Activated T-cell treated with anti-CD3 and anti-CD28 coated beads for 48 hours (primary cell): ENCODE measurements at regions not wholly inside any gene's neighbourhood (a gene's known extent, or its start where the extent isn't known, plus 50 kb on each side); places are given as distances from the start of the nearest gene placed in this dataset.
"Not testable (repeated sequence)": the region's sequence is repeated elsewhere in the genome, so short reads cannot be mapped to it uniquely, and the experiment has no call there.

Experiments used
- DNase-seq: peaks from one replicate; pipeline ENCODE4 v3.0.0-alpha.2; 2020; ENCODE audit warnings: low read depth

DNA sequence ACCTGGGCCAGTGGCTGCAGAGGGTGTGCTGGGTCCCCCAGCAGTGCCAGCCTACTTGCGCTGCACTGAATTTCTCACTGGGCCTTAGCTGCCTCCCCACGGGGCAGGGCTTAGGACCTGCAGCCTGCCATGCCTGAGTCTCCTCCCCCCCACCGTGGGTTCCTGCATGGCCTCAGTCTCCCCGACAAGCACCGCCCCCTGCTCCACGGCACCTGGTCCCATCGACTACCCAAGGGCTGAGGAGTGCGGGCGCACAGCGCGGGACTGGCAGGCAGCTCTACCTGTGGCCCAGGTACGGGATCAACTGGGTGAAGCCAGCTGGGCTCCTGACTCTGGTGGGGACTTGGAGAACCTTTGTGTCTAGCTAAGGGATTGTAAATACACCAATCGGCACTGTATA lies 1143.6 kb downstream of the OTOL1 start:
- not testable (repeated sequence) for DNase-seq

DNA sequence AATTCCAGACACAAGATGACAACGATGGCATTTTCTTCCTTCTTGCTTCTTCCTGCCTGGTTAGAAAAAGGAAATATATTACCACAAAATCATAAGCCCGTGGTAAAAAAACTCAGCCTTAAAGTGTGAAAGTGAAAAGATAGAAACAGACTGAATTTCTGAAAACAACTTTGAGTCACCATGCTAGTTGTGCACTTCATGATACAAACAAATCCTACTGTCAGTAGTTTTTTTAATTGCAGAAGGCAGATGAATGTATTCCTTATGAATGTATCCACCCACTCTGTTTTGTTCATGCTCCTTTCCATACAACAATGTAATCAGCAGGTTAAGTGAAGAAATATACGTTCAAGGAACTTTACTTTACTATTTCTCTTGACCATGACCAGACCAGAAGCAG lies 1144.7 kb downstream of the OTOL1 start:
- no peak for DNase-seq

DNA sequence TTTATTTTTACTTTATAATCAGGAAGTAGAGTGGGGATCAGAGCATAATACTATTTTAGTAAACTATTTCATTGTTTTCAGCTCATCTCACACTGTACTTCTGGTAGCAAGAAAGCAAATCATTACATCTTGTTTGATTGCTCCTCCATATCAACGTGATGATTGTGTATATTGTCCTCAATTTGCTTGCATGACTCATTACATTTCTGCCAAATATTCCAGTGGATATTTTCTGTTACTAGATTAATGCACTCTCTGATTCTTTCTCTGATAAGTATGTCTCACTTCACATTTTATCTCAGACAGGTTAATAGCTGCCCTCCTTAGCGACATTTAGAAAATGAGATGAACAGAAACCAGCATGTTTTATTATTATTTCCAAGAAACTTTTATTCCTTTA lies 1145.3 kb downstream of the OTOL1 start:
- no peak for DNase-seq

DNA sequence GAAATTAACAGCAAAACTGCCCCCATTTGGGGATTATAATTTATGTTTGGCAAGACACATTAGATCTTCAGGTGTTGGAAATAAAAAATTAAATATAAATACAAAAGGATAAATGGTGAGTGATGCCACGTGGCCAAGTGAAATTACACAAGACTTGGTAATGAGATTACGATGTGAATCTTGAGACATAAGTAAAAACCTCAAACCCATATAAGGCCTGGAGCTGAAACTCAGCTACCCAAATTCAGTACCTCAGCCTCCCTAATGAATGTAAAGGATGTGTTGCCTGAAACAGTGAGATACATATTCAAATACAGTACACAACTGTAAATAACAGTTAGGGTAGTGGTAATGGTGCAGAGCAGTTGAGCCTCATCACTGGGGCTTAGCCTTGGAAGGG lies 1146.6 kb downstream of the OTOL1 start:
- no peak for DNase-seq

DNA sequence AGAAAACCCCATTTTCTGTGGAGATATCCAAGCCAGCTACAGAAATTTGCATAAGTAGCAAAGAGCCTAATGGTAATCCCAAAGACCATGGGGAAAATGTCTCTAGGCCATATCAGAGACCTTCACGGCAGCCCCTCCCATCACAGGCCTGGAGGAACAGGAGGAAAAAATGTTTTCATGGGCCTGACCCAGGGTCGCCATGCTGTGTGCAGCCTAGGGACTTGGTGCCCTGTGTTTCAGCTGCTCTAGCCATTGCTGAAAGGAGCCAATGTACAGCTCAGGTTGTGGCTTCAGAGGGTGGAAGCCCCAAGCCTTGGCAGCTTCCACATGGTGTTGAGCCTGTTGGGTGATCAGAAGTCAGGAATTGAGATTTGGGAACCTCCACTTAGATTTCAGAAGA lies 1150.7 kb downstream of the OTOL1 start:
- no peak for DNase-seq

DNA sequence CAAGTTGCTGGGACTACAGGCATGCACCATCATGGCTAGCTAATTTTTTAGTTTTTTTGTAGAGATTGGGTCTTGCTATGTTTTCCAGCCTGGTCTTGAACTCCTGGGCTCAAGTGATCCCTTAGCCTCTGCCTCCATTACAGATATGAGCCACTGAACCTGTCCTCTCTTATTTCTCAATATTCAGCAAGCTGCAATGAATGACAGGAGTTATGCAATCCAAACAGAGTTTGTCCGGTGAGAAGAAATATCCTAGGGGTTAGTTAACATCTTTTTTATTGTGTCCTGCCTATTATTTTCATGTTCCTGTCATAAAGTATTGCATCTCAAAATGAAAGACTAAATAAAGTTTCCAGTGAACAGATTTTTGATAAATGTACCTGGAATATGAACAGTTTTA lies 1161.4 kb downstream of the OTOL1 start:
- no peak for DNase-seq

DNA sequence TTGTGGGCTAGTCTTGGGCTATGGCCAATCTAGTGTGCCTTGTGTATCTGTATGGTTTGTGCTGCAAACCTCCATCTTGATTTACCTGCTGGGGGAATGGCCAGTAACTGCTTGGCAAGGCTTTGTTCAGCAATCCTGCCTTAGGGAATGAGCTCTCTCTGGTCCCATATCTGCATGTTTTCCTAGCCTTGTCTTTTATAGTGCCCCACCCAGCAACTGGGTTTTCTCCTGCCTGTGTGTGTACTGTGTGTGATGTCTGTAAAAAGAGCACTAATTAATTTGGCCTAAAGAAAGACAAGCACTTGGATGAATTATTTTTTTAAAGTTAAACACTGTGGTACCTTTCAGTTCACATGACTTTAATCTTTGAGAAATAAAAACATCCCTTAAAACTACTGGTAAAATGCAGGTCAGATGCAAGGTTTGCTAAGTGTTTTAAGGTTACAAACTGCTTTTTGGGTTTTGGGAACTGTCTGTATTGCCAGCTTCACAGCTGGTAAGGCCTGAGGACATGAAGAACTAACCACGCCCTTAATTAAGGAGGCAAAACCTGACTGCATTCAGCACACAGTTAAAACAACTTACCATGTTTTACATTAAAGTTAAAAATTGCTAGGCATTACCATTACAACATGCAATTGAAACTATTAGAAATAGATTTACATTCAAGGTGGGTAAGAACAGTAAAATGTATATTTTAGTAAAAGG lies 1169.2 kb downstream of the OTOL1 start:
- no peak for DNase-seq

DNA sequence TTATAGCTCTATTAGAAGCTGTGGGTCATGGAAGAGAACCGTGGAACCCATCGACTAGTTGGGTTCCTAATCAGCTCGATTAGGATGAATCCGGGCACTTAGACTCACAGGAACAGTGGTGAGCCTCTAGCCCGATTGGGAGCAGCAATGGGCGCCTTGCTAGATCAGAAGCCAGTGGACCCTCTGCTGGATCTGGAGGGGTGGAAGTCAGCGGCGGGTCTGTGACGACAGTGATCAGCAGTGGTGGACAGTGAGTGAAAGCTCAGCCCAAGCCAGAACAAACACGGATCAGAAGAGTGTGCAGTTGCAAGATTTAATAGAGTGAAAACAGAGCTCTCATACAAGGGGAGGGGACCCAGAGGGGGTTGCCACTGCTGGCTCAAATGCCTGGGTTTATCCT lies 1170.2 kb downstream of the OTOL1 start:
- no peak for DNase-seq

DNA sequence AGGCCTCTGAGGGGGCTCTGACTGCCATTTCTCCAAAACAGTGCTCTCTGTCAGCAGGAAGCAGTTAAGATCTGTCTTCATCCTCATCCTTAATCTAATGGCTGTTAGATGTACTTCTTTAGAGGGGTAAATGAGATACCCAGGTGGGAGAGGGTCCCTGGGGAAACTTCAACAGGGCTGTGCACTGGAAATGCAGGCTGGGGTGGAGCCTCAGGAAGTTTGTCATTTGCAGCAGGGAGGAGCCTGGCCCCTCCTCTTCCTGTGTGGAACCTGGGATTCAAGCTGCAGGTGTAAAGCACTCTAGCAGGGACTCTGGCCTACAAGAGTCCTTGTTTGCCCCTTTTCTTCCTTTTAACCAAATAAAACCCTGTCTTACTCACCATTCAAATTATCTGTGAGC lies 1173.6 kb downstream of the OTOL1 start:
- no peak for DNase-seq

DNA sequence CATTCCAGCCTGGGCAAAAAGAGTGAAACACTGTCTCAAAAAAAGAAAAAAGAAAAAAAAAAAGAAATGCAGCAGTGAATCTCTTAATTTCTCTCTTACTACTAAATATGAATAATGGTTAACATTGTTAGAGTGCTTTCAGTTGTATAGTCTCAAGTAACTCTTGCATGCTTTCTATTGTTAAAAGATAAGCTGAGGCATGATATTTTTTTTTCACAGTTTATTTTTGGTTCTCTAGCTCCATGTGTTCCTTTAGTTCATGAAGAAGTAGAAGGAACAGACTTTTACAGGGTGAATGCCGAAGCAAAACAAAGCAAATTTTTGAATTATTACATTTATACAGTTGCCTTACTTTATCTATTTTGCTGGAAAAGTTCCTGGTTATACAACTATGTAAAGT lies 1180.9 kb downstream of the OTOL1 start:
- no peak for DNase-seq

DNA sequence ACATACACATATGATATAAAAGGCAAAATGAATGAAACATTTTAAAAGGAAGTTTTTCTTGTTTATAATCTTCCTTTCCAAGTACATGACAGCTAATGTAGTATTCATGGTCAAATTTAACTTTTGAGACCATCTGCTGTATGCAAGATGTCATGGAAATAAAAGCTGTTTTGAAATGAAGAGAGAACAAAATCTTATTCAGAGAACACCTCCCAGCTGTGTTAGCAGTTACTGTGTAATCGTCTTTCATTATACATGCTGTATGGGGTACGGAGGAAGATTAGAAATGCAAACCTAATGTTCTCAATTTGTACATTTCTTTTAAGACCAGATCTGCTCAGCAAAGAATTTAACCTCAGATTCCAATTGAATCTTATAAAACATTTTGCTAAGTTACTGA lies 1182.3 kb downstream of the OTOL1 start:
- DNase-seq: no peak

DNA sequence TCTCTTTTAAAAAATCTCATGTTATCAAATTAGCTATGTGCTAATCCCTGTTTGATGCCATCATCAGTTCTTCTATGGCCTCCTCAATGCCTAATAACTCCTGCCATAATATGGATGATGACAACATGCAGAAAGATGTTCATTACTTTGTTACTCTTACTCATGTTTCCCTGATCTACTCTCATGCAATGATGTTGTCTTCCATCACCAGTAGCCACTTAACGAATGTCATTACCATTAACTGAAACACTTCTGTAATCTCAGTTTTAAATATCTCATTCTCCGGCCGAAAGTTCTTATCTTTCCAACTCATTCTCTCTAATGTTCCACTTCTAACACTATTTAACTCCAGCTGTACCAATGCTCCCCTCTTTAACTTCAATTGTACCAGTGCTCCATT lies 1187.7 kb downstream of the OTOL1 start:
- DNase-seq: no peak

DNA sequence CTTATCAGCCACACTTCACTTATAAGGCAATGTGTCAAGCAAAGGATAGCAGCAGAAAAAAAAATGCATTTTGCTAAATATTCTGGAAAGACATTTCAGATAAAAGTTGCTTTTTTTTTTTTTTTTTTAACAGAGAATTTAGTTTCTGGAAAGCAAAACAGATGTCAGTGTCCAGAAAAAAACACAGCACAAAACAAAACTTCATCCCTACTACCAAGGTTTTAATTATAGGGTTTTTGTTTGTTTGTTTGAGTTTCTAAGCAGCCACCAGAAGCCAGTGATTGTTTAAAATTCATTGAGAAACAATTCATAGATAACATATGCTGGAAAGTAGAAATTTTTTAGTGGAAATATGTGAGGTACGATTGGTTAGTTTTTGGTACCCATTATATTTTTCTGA lies 1202.7 kb downstream of the OTOL1 start:
- DNase-seq: no peak

DNA sequence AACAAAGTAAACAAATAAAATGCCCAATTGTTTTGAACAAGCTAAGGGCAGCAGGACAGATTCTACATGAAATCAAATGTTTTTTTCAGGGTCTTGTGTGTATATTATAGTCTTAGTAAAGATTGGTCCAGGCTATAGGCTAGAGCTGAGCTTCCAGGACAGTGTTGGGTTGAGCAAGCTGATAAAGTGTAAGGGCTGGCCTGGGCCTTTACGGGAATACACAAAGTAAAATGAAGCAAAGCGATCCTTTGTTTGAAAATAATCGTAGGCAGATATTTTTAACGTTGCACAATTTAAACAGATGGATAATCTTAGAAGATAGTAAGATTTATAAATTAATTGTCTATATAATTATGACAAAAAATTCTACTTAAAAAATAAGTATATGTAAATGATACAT lies 1204.6 kb downstream of the OTOL1 start:
- no peak for DNase-seq

DNA sequence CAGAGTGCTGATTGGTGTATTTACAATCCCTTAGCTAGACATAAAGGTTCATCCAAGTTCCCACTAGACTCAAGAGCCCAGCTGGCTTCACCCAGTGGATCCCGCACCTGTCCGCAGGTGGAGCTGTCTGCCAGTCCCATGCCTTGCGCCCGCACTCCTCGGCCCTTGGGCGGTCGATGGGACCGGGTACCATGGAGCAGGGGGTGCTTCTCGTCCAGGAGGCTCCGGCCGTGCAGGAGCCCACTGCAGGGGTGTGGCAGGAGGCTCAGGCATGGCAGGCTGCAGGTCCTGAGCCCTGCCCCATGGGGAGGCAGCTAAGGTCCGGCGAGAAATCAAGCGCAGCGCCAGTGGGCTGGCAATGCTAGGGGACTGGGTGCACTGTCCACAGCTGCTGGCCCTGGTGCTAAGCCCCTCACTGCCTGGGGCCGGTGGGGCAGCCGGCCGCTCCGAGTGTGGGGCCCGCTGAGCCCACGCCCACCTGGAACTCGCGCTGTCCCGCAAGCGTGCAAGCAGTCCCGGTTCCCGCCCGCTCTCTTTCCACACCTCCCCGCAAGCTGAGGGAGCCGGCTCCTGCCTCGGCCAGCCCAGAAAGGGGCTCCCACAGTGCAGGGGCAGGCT lies 1206.3 kb downstream of the OTOL1 start:
- no peak for DNase-seq

DNA sequence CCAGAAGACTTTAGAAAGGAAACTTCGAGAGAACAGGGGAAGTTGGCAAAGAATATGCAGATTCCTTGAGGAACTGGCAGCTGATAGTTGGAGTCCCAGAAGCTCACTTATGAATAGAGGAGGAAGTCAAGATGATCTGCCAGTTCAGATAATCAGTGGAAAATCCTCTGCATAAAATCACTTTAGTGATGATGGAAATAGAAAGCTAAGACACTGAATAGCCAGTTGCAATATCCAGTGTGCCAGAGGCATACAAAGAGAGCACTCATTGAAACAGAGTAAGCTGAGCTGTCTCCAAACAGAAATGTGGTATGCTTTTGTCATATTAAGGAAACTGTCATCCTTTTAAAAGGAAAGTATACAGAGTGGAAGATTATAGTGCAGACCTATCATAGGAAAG lies 1207.6 kb downstream of the OTOL1 start:
- DNase-seq: no peak

DNA sequence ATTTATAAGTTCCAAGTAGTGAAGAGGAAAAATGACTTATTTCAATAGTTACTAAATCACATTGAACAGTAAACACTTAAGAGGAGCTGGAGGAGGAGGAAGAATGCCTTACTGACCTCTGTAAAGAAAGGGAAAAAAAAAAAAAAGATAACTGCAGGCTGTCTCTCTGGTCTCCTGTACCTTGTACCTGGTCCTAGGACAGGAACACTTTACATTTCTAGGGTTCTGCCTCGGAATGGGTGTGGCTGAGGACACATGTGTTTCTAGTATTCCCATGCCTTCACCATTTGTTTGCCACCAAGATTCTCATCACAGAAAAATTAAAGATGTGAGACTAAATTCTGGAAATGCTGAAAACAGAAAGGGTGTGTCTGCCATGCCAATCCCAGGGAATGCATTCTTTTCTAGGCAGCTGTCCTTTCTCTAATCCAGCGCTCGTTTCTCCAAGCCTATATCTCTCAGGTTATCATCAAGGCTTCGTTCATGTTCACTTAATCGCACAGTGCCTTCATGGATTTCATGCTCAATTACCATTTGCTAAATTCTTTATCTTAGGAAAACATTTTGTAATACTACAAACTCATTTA lies 1208.3 kb downstream of the OTOL1 start:
- DNase-seq: no peak

DNA sequence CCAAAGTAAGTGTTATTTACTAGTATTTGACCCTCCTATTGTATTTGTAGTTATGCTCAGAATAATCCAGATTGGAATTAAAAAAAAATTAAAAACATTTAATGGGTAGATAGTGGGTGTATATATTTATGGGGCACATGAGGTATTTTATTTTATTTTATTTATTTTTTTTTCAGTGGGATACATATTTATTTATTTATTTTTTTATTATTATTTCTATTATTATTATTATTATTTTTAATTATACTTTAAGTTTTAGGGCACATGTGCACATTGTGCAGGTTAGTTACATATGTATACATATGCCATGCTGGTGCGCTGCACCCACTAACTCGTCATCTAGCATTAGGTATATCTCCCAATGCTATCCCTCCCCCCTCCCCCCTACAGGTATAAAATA lies 1211.8 kb downstream of the OTOL1 start:
- DNase-seq: not testable (repeated sequence)

DNA sequence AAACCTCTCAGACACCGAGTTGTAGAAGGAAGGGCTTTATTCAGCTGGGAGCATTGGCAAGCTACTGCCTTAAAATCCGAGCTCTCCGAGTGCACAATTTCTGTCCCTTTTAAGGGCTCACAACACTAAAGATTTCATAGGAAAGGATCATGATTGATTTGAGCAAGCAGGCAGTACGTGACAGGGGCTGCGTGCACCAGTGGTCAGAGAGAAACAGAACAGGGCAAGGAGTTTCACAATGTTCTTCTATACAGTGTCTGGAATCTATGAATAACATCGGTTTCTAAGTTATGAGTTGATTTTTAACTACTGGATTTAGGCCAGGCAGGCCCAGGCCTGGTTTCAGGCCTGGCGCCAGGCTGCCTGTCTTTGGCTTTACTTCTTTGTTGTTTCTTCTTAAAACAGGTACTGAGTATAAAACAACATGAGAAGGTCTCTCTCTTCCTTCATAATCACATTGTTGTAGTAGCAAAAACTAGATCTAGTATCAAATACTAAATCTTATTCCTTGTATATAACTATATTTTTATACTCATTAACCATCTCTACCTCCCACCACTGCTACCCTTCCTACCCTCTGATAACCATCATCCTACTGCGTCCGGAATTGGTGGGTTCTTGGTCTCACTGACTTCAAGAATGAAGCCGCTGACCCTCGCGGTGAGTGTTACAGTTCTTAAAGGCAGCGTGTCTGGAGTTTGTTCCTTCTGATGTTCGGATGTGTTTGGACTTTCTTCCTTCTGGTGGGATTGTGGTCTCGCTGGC lies 1212.5 kb downstream of the OTOL1 start:
- DNase-seq: not testable (repeated sequence)

DNA sequence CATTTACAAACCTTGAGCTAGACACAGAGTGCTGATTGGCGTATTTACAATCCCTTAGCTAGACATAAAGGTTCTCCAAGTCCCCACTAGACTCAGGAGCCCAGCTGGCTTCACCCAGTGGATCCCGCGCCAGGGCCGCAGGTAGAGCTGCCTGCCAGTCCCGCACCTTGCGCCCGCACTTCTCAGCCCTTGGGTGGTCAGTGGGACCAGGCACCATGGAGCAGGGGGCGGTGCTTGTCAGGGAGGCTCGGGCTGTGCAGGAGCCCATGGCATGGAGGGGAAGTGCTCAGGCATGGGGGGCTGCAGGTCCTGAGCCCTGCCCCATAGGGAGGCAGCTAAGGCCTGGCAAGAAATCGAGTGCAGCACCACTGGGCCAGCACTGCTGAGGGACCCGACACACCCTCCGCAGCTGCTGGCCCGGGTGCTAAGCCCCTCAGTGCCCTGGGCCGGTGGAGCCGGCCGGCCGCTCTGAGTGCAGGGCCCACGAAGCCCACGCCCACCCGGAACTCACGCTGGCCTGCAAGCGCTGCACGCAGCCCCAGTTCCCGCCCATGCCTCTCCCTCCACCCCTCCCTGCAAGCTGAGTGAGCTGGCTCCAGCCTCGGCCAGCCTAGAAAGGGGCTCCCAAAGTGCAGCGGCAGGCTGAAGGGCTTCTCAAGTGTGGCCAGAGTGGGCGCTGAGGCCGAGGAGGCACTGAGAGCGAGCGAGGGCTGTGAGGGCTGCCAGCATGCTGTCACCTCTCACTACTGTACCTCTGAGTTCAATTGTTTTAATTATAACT lies 1213.9 kb downstream of the OTOL1 start:
- no peak for DNase-seq

DNA sequence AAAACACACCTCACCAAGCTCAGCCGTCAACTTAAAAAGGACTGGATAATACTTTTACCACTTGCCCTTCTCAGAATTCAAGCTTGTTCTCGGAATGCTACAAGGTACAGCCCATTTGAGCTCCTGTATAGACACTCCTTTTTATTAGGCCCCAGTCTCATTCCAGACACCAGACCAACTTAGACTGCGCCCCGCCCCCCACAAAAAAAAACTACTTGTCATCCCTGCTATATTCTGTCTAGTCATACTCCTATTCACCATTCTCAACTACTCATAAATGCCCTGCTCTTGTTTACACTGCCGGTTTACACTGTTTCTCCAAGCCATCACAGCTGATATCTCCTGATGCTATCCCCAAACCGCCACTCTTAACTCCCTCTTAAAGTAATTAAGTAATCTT lies 1220.5 kb downstream of the OTOL1 start:
- DNase-seq: not testable (repeated sequence)

DNA sequence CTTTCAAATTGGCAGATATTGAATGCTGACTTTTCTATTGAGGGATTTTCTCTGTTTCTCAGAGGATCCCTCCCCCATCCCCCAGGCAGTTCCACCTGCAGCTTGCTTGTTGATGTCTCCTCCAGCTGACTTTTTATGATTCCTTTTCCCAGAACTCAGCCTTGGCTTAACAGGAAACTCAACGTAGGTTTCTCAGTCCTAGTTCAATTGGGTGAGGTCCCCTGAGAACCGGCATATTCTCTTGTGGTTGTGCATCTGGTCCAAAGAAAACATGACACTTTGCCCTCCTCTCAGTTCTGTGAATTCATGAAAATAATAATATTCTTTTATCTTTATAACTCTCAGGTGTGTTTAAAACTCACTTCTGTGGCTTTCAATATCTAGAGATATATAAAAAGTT lies 1222.1 kb downstream of the OTOL1 start:
- DNase-seq: no peak
